Activated CD4-positive, alpha-beta T cell treated with anti-CD3 and anti-CD28 coated beads, Interleukin-2, amount 10 ng/mL, durations not matched to agents 7 days and 5 days (primary cell): ENCODE measurements at regions not wholly inside any gene's neighbourhood (a gene's known extent, or its start where the extent isn't known, plus 50 kb on each side); places are given as distances from the start of the nearest gene placed in this dataset.

Source experiments
- CTCF ChIA-PET: fragments of 350-600 bp; sonication (Branson Sonifier 250); formaldehyde crosslinking; loops from one replicate; lab custom pipeline; 2021; ENCODE audit warnings: antibody characterized with exemption; lab: Charles Lee
- POLR2A ChIA-PET: fragments of 350-600 bp; sonication (Branson Sonifier 250); formaldehyde crosslinking; loops from one replicate; lab custom pipeline; 2021; ENCODE audit warnings: antibody characterized with exemption; lab: Charles Lee
- DNase-seq: peaks from one replicate; pipeline ENCODE4 v3.0.0-alpha.2; 2020
- H3K27ac Mint-ChIP-seq: one replicate; pipeline ENCODE4 v1.8.0; 2021; ENCODE audit warnings: mild to moderate bottlenecking, moderate library complexity, mixed read lengths
- H3K27me3 Mint-ChIP-seq: one replicate; pipeline ENCODE4 v1.8.0; 2021; ENCODE audit warnings: mixed read lengths
- H3K36me3 Mint-ChIP-seq: one replicate; pipeline ENCODE4 v1.8.0; 2021; ENCODE audit warnings: low read depth, mixed read lengths
- H3K4me1 Mint-ChIP-seq: one replicate; pipeline ENCODE4 v1.8.0; 2021; ENCODE audit warnings: mixed read lengths
- H3K4me3 Mint-ChIP-seq: one replicate; pipeline ENCODE4 v1.8.0; 2021; ENCODE audit warnings: mild to moderate bottlenecking, moderate library complexity, mixed read lengths
- H3K9me3 Mint-ChIP-seq: one replicate; pipeline ENCODE4 v1.8.0; 2021; ENCODE audit warnings: mixed read lengths

- Mint-ChIP-seq H3K36me3 (no peaks in the 10 kb centered on the region), H3K27ac (peak overlapping the region; percentile 85), H3K4me3 (peak overlapping the region; percentile 60), H3K27me3 (peaks cover 7% of the 10 kb centered on the region), H3K4me1 (peaks cover 41% of the 10 kb centered on the region), H3K9me3 (no peaks in the 10 kb centered on the region)
- ChIA-PET CTCF (interaction anchor here (0.7 to 1.8 kb wide), 6 partner anchors 13 to 318 kb away, joined by 3 to 5 read pairs (median 3); no protein-coding TSS in a partner anchor), POLR2A (interaction anchor here (0.6 to 2.2 kb wide), 3 partner anchors 149 to 329 kb away, joined by 3 to 7 read pairs (median 5); partner anchors contain the start of gene IER5L)
- peak; percentile 92 for DNase-seq
Measured at GRCh38 chr9:129460323-129461261, 160.3 kb downstream of the C9orf50 start.

GRCh38 chr9:129459547-129460322 lies 161.2 kb downstream of the C9orf50 start:
- H3K4me3 Mint-ChIP-seq: no peak overlapping the region
- DNase-seq: no peak
- no peaks in the 10 kb centered on the region for H3K9me3 Mint-ChIP-seq
- POLR2A ChIA-PET: interaction anchor here (0.6 to 2.2 kb wide), 4 partner anchors 149 to 328 kb away, joined by 3 to 7 read pairs (median 4); partner anchors contain the start of gene IER5L
- CTCF ChIA-PET: interaction anchor here (1.2 to 1.8 kb wide), 5 partner anchors 14 to 328 kb away, joined by 3 to 5 read pairs (median 3); no protein-coding TSS in a partner anchor
- H3K27me3 Mint-ChIP-seq: peaks cover 7% of the 10 kb centered on the region
- peaks cover 45% of the 10 kb centered on the region for H3K4me1 Mint-ChIP-seq
- H3K36me3 Mint-ChIP-seq: no peaks in the 10 kb centered on the region
- H3K27ac Mint-ChIP-seq: peak overlapping the region; percentile 50

- Mint-ChIP-seq H3K9me3 (no peaks in the 10 kb centered on the region), H3K36me3 (no peaks in the 10 kb centered on the region), H3K27me3 (peaks cover 7% of the 10 kb centered on the region), H3K27ac (peak overlapping the region; percentile 88), H3K4me3 (peak overlapping the region; percentile 32), H3K4me1 (peaks cover 45% of the 10 kb centered on the region)
- DNase-seq: no peak
- ChIA-PET CTCF (interaction anchor here (0.6 to 1.8 kb wide), 6 partner anchors 9 to 327 kb away, joined by 3 to 5 read pairs (median 3); no protein-coding TSS in a partner anchor), POLR2A (interaction anchor here (0.7 to 2.2 kb wide), 2 partner anchors 280 to 281 kb away, joined by 3 to 7 read pairs; partner anchors contain the start of gene IER5L)
Measured at GRCh38 chr9:129458663-129459546, 162.0 kb downstream of the C9orf50 start.

- no peaks in the 10 kb centered on the region for H3K36me3 Mint-ChIP-seq
- H3K4me3 Mint-ChIP-seq: peak overlapping the region; percentile 32
- ChIA-PET POLR2A (interaction anchor here (2.2 kb wide), 1 partner anchor 281 kb away, joined by 7 read pairs; the partner anchor contains the start of gene IER5L), CTCF (interaction anchor here (0.6 to 1.2 kb wide), 3 partner anchors 166 to 326 kb away, joined by 3 read pairs; no protein-coding TSS in a partner anchor)
- DNase-seq: peak; percentile 83
- no peaks in the 10 kb centered on the region for H3K9me3 Mint-ChIP-seq
- H3K27ac Mint-ChIP-seq: peak overlapping the region; percentile 88
- peaks cover 7% of the 10 kb centered on the region for H3K27me3 Mint-ChIP-seq
- peaks cover 46% of the 10 kb centered on the region for H3K4me1 Mint-ChIP-seq
Measured at GRCh38 chr9:129458155-129458661, 162.7 kb downstream of the C9orf50 start.

- Mint-ChIP-seq H3K27ac (no peak overlapping the region), H3K4me1 (peaks cover 46% of the 10 kb centered on the region), H3K36me3 (no peaks in the 10 kb centered on the region), H3K9me3 (no peaks in the 10 kb centered on the region), H3K4me3 (no peak overlapping the region), H3K27me3 (peaks cover 7% of the 10 kb centered on the region)
- DNase-seq: no peak
- ChIA-PET CTCF (no interaction called here), POLR2A (no interaction called here)
Measured at GRCh38 chr9:129457325-129457779, 163.5 kb downstream of the C9orf50 start.

GRCh38 chr9:129456549-129457324 lies 164.2 kb downstream of the C9orf50 start:
- H3K4me3 Mint-ChIP-seq: no peak overlapping the region
- ChIA-PET POLR2A (no interaction called here), CTCF (no interaction called here)
- no peaks in the 10 kb centered on the region for H3K36me3 Mint-ChIP-seq
- peak overlapping the region; percentile 15 for H3K27ac Mint-ChIP-seq
- no peaks in the 10 kb centered on the region for H3K9me3 Mint-ChIP-seq
- H3K4me1 Mint-ChIP-seq: peaks cover 46% of the 10 kb centered on the region
- peaks cover 7% of the 10 kb centered on the region for H3K27me3 Mint-ChIP-seq
- no peak for DNase-seq

- Mint-ChIP-seq H3K4me1 (peaks cover 43% of the 10 kb centered on the region), H3K36me3 (no peaks in the 10 kb centered on the region), H3K27me3 (peaks cover 7% of the 10 kb centered on the region), H3K9me3 (no peaks in the 10 kb centered on the region), H3K27ac (peak overlapping the region; percentile 61), H3K4me3 (no peak overlapping the region)
- no peak for DNase-seq
- POLR2A ChIA-PET: interaction anchor here (0.6 kb wide), 1 partner anchor 12 kb away, joined by 4 read pairs; no protein-coding TSS in a partner anchor
- CTCF ChIA-PET: no interaction called here
Measured at GRCh38 chr9:129455151-129455995, 165.5 kb downstream of the C9orf50 start.

- CTCF ChIA-PET: no interaction called here
- peaks cover 39% of the 10 kb centered on the region for H3K4me1 Mint-ChIP-seq
- H3K36me3 Mint-ChIP-seq: no peaks in the 10 kb centered on the region
- POLR2A ChIA-PET: no interaction called here
- H3K27me3 Mint-ChIP-seq: peaks cover 7% of the 10 kb centered on the region
- H3K27ac Mint-ChIP-seq: no peak overlapping the region
- no peak overlapping the region for H3K4me3 Mint-ChIP-seq
- no peaks in the 10 kb centered on the region for H3K9me3 Mint-ChIP-seq
- DNase-seq: no peak
Measured at GRCh38 chr9:129454467-129455067, 166.3 kb downstream of the C9orf50 start.

GRCh38 chr9:129453734-129454133 lies 167.2 kb downstream of the C9orf50 start:
- POLR2A ChIA-PET: no interaction called here
- no peak overlapping the region for H3K4me3 Mint-ChIP-seq
- H3K4me1 Mint-ChIP-seq: peaks cover 34% of the 10 kb centered on the region
- no peak overlapping the region for H3K27ac Mint-ChIP-seq
- CTCF ChIA-PET: no interaction called here
- no peaks in the 10 kb centered on the region for H3K36me3 Mint-ChIP-seq
- H3K9me3 Mint-ChIP-seq: no peaks in the 10 kb centered on the region
- H3K27me3 Mint-ChIP-seq: peaks cover 7% of the 10 kb centered on the region
- no peak for DNase-seq

GRCh38 chr9:129451669-129452068 lies 169.2 kb downstream of the C9orf50 start:
- POLR2A ChIA-PET: no interaction called here
- Mint-ChIP-seq H3K9me3 (no peaks in the 10 kb centered on the region), H3K27ac (no peak overlapping the region), H3K4me3 (no peak overlapping the region), H3K4me1 (peaks cover 15% of the 10 kb centered on the region), H3K36me3 (no peaks in the 10 kb centered on the region), H3K27me3 (peaks cover 7% of the 10 kb centered on the region)
- CTCF ChIA-PET: no interaction called here
- no peak for DNase-seq
